ENCODE measurements at regions not wholly inside any gene's neighbourhood (a gene's known extent, or its start where the extent isn't known, plus 50 kb on each side); places are given as distances from the start of the nearest gene placed in this dataset.

GRCh38 chr5:23027830-23028229 is 174.7 kb upstream of the CDH12 start:
- no peaks in the 10 kb centered on the region for H3K79me2 ChIP-seq (ENCODE audit: control insufficient read depth, insufficient read depth, low read length)
- no peaks in the 10 kb centered on the region for H4K20me1 ChIP-seq (ENCODE audit: control insufficient read depth, extremely low read depth, insufficient read depth, low read length)
- H3K9ac ChIP-seq (ENCODE audit: insufficient read depth, low read length) = no peak overlapping the region
- TF ChIP-seq CTCF (conservative IDR thresholded peaks at IDR 0.05 in 1 of 2, IDR thresholded peaks at IDR 0.05 in 1 of 2; ENCODE audit: low read depth in 1 of 2, low read length in 2 of 2) (no peak), EZH2 (IDR thresholded peaks at IDR 0.05; ENCODE audit: low read length, missing control alignments) (no peak)
- H3K36me3 ChIP-seq (ENCODE audit: control insufficient read depth, insufficient read depth, low read length) = no peaks in the 10 kb centered on the region
- H2AFZ ChIP-seq (ENCODE audit: low read length) = no peak overlapping the region
- no peaks in the 10 kb centered on the region for H3K4me1 ChIP-seq (ENCODE audit: control insufficient read depth, extremely low read depth, insufficient read depth, low read length)
- H3K27me3 ChIP-seq (ENCODE audit: control insufficient read depth, insufficient read depth, low read length) = no peaks in the 10 kb centered on the region
- H3K4me3 ChIP-seq (replicated peaks in 1 of 4; ENCODE audit: control extremely low read depth in 1 of 4, insufficient read depth in 1 of 4, low read depth in 3 of 4, low read length in 4 of 4) = no peak overlapping the region
- H3K4me2 ChIP-seq (ENCODE audit: extremely low read depth, insufficient read depth, low read length) = no peak overlapping the region
- H3K27ac ChIP-seq (ENCODE audit: insufficient read depth, low read length) = no peak overlapping the region
- no peaks in the 10 kb centered on the region for H3K9me3 ChIP-seq (ENCODE audit: control insufficient read depth, insufficient read depth, low read depth, low read length)
- no peak for DNase-seq (ENCODE audit: low read depth in 2 of 2)

DNA sequence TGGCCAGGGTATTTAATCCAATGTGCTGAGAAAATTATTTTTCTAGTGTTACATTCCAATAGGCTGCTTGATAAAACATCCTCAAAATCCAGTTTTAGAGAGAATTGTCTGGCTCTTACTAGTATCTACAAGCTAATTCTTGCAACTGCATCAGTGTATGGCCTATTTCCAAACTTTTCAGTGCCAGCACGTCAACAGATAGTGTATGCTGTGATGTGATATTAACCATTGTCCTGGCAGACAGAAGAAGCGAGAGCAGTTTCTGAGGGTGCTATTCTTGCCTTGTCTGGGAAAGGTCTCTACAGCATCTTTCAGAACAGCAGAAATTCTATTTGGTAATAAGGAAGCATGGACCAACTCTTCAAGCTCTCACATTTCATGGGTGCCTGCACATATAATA is 174.2 kb upstream of the CDH12 start:
- no peak overlapping the region for H3K4me2 ChIP-seq (ENCODE audit: extremely low read depth, insufficient read depth, low read length)
- H2AFZ ChIP-seq (ENCODE audit: low read length) = no peak overlapping the region
- H3K4me1 ChIP-seq (ENCODE audit: control insufficient read depth, extremely low read depth, insufficient read depth, low read length) = no peaks in the 10 kb centered on the region
- no peak overlapping the region for H3K9ac ChIP-seq (ENCODE audit: insufficient read depth, low read length)
- TF ChIP-seq CTCF (conservative IDR thresholded peaks at IDR 0.05 in 1 of 2, IDR thresholded peaks at IDR 0.05 in 1 of 2; ENCODE audit: low read depth in 1 of 2, low read length in 2 of 2) (no peak), EZH2 (IDR thresholded peaks at IDR 0.05; ENCODE audit: low read length, missing control alignments) (no peak)
- H3K9me3 ChIP-seq (ENCODE audit: control insufficient read depth, insufficient read depth, low read depth, low read length) = no peaks in the 10 kb centered on the region
- H3K79me2 ChIP-seq (ENCODE audit: control insufficient read depth, insufficient read depth, low read length) = no peaks in the 10 kb centered on the region
- no peaks in the 10 kb centered on the region for H4K20me1 ChIP-seq (ENCODE audit: control insufficient read depth, extremely low read depth, insufficient read depth, low read length)
- no peak overlapping the region for H3K27ac ChIP-seq (ENCODE audit: insufficient read depth, low read length)
- H3K27me3 ChIP-seq (ENCODE audit: control insufficient read depth, insufficient read depth, low read length) = no peaks in the 10 kb centered on the region
- no peak for DNase-seq (ENCODE audit: low read depth in 2 of 2)
- no peak overlapping the region for H3K4me3 ChIP-seq (replicated peaks in 1 of 4; ENCODE audit: control extremely low read depth in 1 of 4, insufficient read depth in 1 of 4, low read depth in 3 of 4, low read length in 4 of 4)
- H3K36me3 ChIP-seq (ENCODE audit: control insufficient read depth, insufficient read depth, low read length) = no peaks in the 10 kb centered on the region

DNA sequence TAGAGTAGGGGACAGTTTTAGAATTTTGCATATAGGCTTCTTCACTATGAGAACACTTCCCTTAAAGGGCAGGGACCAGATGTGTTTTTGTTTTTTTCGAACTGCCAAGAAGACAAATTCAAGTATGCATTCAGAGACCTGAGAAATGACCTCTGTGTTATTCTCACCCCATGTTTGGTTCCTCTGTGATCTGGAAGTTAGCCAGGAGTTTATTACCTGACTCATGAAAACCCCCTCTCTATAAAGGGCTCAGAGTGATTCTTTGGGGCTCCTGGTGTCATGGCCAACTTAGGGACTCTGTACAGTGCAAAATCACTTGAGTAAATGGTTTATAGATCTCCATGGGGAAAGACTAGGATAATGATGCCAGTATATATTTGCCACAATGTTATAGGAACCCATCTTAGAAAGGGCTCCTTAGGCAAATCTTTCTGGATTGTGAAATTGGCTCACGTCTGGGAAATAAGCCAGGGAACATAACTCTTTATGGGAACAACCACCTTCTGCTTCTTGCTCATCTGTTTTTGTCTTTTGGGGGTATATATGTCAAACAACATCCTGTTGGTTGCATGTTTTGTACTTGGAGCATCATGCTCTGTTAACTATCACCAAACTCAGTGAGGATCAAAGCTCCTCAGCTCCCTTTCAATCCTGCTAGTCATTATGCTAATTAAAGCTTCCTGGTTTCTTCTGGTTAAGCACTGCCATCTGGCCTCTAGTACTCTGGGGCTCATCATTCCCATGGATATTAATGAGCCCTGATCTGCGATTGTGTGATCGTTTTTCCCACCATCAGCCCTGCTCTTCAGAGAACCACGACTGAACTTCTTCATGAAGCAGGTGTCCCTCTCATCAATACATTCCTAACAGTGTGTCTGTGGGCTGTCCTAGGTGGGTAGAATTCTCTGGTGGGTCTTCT is 173.4 kb upstream of the CDH12 start:
- H3K79me2 ChIP-seq (ENCODE audit: control insufficient read depth, insufficient read depth, low read length) = no peaks in the 10 kb centered on the region
- H3K4me3 ChIP-seq (replicated peaks in 1 of 4; ENCODE audit: control extremely low read depth in 1 of 4, insufficient read depth in 1 of 4, low read depth in 3 of 4, low read length in 4 of 4) = no peak overlapping the region
- TF ChIP-seq CTCF (conservative IDR thresholded peaks at IDR 0.05 in 1 of 2, IDR thresholded peaks at IDR 0.05 in 1 of 2; ENCODE audit: low read depth in 1 of 2, low read length in 2 of 2) = no peak
- TF ChIP-seq EZH2 (IDR thresholded peaks at IDR 0.05; ENCODE audit: low read length, missing control alignments) = no peak
- H2AFZ ChIP-seq (ENCODE audit: low read length) = no peak overlapping the region
- no peak overlapping the region for H3K27ac ChIP-seq (ENCODE audit: insufficient read depth, low read length)
- no peak overlapping the region for H3K9ac ChIP-seq (ENCODE audit: insufficient read depth, low read length)
- DNase-seq (ENCODE audit: low read depth in 2 of 2) = peak in 1 of 2 donors; percentile 77
- no peak overlapping the region for H3K4me2 ChIP-seq (ENCODE audit: extremely low read depth, insufficient read depth, low read length)
- no peaks in the 10 kb centered on the region for H3K27me3 ChIP-seq (ENCODE audit: control insufficient read depth, insufficient read depth, low read length)
- no peaks in the 10 kb centered on the region for H3K4me1 ChIP-seq (ENCODE audit: control insufficient read depth, extremely low read depth, insufficient read depth, low read length)
- H3K36me3 ChIP-seq (ENCODE audit: control insufficient read depth, insufficient read depth, low read length) = no peaks in the 10 kb centered on the region
- H4K20me1 ChIP-seq (ENCODE audit: control insufficient read depth, extremely low read depth, insufficient read depth, low read length) = no peaks in the 10 kb centered on the region
- no peaks in the 10 kb centered on the region for H3K9me3 ChIP-seq (ENCODE audit: control insufficient read depth, insufficient read depth, low read depth, low read length)

Measured in fibroblast of lung (primary cell).